HG02610 (cell line): ENCODE measurements at regions not wholly inside any gene's neighbourhood (a gene's known extent, or its start where the extent isn't known, plus 50 kb on each side); places are given as distances from the start of the nearest gene placed in this dataset.

Experiments
- ATAC-seq: cut with Tn5 transposase; IDR thresholded peaks from one replicate; pipeline ENCODE4 v1.9.1; 2021; ENCODE audit warnings: mild to moderate bottlenecking, moderate library complexity; ENCODE audit not compliant: unreplicated experiment

DNA sequence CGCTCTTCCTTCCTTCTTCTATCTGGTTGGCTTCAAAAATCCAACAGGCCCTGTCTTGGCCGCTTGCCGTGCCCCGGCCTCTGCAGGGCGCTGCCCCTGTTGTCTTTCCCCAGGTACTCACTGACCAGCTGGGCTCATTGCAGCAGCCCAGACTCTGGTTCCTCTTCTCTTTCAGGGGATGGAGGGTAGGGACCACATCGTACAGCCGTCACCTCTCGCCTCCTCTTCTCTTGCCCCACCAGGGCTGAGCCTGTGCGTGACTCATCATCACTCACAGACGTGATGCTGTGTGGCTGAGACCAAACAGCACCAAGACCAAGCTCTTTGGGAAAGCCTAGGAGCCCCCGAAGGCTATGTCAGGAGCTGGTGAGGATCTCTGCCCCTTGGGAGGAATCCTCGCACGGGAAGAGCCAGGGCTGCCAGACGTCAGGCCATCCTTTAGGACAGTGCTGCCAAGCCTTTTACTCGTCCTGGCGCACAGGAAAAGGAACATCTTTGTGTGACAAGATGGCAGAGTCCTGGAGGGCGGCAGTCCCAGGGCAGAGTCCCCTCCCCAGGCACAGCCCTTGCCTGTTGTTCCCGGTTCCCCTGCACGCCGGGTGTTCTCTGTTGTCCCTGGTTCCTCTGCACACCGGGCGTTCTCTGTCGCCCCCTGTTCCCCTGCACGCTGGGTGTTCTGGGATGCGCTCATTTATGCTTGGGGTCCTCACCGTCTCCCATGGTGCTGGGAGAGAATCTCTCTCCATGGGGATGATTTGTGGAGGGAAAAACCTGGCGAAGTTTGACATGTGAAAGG, 188.5 kb upstream of the SHH start:
- no peak for ATAC-seq

DNA sequence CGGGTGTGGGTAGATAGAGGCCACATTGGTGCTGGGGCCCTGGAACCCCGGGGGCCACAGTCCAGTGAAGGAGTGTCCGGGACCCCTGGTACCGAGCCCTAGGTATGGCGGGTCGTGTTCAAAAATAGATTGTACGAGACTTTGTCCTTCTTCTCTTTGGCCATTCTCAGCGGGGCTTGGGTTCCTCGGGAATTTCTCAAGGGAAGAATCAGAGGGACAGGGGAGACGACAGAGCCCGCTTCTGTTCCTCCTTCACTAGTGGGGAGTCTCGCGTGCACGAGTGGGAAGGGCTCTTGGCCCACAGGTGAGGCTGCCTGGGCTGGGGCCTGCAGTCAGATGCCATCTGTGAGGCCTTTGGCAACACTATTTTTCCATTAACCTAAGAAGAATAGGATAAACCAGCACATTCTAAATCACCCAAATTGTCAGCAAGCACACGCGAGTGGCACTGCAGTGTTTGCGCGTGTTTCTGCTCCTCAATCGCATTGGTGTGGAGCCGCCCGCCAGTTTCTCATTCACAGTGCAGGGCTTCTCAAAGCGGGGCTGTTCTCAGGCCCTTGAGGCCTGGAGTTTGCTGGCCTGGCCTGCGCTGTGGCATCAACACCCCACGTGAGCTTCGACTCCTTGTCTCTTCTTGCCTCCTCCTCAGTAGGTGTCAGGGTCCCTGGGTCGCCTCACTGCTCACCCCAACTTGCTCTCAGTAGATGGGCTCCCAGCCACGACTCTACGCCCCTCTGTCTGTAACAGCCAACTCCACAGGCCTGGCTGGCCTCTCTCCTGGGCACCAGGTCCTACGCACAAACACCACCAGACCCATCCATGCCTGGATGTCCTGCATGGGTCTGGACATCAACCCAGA, 187.6 kb upstream of the SHH start:
- no peak for ATAC-seq

DNA sequence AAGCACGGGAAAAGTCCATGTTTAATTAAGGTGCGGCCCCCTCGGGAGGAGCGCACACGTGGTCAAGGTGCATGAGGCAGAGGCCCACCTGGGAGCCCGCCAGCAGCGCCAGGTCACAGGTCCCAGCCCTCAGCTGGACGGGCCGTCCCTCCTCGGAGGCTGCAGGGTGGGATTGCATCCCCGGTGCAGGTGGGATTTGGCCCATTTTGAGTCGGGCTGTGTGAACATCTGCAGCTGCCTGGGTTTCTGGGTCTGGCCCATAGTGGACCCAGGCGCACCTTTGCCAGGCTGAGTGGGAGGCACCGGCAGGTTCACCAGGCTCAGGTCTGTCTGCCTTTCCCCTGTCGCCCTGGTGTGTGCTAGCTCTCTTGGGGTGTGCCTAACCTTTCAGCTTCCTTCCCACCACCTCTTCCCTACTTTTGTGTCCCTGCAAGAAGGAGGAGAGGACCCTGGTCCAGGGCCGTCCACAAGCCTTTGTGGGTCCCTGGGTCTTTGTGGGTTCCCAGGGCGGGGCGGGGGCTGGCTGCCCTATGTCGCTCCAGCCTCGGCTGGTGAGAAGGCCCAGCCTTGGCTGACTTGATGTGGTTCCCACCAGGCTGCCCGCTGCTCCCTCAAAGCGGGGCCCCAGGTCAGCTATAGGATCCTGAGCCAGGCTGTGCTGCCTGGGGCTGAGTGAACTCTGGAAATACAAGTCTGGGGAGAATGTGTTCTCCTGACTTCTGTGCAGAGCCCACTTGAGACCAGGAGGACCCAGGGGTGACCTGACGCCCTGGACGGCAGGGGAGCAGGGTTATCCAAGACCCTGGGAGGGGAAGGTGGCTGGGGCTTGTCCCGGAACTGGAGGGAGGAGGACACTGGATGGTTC, 186.7 kb upstream of the SHH start:
- no peak for ATAC-seq

DNA sequence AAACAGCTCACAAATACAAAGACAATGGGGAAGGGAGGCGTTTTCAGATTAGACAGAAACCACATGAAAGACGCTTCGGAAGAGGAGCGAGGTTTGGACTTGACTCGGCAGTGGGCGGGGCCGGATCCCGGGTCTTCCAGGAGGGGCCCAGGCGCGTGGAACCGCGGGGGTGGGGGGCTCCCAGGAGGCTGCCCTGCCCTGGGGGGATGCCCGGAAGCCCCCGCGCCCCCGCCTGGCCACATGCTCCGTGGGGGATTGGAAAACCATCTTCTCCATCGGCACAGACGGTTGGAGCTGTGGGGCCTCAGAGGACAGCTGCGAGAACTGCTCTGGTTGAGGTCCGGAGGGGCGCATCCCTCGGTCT, 186.0 kb upstream of the SHH start:
- no peak for ATAC-seq

DNA sequence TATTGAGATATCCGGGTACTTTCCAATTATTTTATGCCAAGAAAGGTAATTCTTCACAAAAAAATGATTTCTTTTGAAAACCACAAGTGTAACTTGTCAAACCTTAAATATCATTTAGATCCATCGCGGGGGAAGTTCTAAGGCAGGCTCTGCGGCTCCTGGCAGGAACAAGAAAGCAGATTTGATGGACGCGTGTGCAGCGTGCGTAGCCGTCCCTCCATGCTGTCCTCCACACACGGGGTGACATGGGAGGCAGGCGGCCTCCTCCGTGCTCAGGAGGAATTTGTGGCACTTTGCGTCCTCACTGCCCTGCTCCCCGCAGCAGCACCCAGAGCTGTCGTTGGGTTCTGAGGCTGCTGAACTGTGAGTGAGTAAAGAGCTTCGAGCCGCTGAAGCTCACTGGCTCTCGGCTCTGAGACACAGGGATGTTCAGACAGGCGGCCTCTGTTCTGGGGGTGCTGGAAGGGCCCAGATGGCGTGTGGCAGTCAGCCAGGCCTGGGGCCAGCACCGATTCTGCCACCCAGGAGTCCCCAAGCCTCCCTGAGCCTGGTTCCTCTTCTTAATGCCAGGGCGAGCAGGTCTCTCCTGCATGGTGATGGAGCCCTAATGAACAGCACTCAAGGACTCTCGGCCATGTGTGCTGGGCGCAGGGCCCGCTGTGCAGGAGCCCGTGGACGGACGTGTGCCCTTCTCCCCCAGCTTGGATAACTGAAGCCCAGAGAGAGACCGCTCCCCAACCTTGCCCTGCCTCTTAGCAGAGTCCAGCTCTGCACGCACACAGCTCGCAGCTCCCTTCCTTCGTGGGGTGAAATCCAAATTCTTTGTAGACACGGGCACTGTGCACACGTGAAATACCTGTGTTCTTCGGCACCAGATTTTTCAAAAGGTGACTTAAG, 185.4 kb upstream of the SHH start:
- no peak for ATAC-seq

DNA sequence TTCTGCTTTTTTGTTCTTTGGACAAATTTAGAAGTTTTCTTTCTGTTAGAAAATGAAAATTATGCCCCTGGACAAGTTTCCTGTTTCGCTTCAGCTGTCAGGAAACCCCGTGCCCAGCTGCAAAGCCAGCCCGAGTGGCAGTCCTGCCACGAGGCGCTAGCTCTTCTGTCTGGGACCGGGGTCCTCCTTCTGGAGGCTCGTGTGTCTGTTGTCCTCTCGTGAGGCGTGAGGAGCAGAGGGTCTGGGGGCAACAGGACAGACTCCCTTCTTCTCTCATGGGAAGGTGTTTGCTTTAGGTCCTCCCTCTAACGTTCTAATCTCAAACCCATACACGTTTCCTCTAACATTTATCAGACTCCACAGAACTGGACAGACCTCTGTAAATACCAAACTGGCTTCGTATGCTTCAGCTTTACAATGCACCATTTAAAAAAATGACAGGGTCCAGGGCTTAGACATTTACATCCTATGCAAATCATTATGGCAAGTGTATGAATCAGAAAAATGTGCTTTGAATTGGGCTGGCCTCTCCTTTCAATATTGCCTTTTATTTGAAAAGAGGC, 184.5 kb upstream of the SHH start:
- ATAC-seq: no peak

DNA sequence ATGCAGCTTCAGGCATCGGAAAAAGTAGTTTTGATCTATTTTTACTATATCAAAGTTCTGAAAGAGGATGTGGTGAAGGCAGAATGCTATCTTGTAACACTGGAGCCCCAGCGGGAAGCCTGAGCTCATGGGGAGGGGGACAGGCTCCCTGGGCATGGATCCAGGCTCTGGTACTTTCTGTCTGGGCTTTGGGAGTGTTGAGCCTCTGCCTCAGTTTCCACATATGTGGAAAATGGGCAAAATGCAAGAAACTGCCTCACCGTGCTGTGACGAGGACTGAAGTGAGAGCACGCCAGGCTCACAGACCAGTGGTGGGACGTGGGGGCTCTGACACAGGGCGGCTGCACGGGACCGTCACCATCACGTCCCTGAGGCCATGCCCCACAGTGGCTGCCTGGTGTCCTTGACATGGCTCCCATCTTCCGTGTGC, 182.9 kb upstream of the SHH start:
- no peak for ATAC-seq

DNA sequence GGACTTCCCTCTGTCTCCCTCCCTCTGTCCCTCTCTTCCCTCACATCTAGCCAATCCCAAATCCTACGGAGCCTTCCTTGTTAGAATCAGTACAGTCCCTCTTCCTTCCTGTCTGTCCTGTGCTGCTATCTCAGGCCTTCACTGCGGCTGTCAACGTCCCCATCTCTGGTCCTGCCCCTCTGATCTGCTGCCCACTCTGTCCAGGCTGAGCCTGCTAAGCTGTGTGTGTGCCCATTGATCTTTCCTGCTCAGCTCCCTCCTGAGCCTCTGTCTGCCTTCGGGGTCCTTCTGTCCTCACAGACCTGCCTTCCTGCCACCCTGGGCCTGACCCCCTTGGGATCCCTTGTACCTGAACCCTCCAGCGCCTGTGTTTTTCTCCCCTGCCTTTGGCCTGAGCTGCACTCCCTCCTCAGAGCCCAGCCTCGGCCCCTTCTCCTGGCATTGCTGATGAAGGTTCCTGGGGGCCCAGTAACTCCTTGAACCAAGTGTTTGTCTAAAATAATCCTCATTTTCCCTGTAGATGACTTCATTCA, 182.1 kb upstream of the SHH start:
- ATAC-seq: no peak

DNA sequence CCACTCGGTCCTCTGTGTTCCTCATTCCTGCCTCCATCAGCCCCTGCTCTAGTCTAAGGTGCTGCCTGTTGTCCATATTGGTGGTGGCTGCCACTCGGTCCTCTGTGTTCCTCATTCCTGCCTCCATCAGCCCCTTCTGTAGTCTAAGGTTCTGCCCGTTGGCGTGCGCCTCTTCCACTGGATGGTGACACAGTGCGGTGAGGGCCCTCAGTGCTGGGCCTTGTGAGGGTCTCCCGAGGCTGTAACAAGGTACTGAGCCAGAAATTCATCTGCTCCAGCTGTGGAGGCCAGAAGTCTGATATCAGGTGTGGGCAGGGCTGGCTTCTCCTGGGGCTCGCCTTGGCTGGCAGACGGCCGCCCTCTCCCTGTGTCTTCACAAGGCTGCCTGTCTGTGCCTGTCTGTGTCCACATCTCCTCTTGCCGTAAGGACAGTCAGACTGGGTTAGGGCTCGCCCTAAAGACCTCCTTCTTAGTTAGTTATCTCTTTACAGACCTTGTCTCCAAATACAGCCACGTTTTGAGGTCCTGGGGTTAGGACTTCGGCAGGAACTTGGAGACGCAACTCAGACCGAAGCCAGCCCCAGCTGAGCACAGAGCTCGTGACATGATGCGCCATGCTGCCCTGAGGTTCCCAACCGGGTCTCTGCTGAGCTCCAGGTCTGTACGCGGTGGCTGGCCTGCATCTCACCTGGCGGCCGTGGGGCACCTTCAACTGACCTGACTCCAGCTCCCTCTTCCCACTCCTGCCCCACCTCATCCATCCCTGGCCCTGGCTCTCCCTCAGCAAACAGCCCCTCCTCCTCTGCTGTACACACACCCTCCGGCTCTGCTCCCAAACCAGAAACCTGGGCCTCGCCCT, 181.4 kb upstream of the SHH start:
- no peak for ATAC-seq

DNA sequence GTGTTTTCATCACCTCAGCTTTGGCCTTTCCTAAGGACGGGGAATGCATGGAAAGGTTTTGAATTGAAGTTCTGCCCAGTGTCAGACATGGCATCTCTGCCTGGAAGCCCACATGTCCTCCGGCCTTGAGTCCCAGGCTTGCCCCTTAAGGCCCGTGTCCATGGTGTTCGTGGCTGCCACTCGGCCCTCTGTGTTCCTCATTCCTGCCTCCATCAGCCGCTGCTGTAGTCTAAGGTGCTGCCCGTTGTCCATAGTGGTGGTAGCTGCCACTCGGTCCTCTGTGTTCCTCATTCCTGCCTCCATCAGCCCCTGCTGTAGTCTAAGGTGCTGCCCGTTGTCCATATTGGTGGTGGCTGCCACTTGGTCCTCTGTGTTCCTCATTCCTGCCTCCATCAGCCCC, 180.7 kb upstream of the SHH start:
- ATAC-seq: no peak

DNA sequence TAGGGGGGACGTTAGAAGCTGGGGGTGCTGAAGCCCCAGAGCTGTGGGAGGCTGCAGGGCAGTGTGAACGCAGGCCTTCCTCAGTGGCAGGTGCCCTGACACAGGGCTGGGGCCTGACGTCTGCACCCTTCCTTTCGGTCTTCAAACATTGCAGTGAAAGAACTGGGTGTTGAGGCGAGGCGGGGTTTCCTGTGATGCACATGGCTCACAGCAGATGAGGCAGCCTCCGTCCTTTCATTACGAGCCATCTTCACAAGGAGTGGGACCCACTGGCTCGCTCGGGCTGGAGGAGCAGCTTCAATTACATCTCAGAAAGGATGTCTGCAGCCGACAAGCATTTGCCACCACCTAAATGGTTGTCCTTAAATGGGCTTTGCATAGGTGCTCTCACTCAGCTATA, 180.3 kb upstream of the SHH start:
- no peak for ATAC-seq

DNA sequence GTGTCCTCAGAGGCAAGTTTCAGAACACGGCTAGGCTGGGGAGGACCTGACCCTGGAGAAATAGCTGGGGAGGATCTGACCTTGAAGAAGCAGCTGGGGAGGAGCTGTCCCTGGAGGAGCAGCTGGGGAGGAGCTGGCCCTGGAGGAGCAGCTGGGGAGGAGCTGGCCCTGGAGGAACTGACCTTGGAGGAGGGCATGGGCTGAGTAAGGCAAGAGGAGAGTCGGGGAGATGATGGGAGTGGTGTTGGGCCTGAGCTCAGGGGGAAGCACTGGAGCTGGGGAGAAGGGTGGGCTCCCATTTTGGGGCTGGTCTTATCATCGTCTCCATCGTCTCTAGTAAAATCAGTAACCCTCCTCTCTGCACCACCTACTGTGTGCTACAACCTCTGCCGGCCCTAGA, 179.8 kb upstream of the SHH start:
- no peak for ATAC-seq

DNA sequence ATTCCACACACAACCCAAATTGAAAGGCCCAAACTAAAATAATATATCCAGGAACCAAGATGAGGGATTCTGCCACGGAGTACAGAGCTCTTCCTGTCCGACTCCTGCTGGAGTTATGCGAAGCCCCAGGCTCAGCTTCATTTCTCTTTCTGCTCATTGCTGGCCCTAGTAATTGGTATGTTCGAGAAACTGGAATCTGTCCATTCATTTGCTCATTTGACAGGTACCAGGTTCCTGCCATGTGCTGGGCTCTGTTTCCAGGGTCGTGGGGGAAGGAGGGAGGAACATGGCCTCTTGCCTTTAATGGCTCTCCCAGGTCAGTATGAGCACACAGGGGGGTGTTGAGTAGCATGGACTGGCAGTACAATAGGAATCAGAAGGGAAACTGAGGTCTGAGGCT, 179.2 kb upstream of the SHH start:
- no peak for ATAC-seq

DNA sequence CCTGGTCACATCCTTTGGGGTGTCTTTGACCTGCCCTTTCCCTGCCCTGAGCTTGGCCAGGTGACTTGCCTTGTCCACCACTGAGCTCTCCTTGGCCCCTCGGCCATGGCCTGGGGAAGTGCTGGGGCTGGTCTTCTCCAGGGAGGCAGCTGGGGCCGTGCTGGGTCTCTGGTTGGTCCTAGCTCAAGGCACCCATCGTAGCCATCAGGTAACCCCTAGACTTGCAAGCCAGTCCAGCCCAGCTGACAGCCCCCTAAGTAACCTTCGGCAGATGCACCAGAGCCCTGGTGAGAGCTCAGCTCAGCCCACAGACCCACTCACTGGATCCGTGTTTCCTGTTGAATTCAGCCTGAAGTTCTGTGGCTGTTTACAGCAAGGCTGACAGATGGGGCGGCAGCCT, 176.2 kb upstream of the SHH start:
- no peak for ATAC-seq

DNA sequence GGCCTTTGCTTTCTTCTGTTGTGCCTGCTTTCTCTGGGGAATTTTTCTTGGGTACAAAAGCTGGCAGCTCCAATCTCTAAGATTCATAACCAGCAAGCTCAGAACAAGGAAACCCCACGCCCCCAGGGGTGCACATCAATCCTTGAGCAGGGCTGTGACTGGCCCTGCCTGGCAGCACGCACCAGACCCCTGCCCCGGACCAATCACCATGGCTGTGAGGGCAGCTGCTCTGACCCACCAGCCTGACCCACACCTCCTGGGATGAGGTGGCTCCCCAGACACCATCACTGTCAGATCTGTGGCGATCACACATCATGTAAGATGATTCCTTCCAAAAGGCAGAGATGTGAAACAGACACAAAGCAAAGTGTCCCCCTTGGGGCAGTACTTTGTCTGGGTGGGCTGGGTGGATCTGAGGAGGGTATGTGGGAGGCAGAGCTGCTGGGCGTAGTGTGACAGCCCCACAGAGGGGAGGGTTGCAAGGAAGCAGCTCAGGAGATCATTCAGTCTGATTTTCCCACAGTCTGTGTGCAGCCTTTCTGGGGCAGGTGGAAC, 175.5 kb upstream of the SHH start:
- no peak for ATAC-seq

DNA sequence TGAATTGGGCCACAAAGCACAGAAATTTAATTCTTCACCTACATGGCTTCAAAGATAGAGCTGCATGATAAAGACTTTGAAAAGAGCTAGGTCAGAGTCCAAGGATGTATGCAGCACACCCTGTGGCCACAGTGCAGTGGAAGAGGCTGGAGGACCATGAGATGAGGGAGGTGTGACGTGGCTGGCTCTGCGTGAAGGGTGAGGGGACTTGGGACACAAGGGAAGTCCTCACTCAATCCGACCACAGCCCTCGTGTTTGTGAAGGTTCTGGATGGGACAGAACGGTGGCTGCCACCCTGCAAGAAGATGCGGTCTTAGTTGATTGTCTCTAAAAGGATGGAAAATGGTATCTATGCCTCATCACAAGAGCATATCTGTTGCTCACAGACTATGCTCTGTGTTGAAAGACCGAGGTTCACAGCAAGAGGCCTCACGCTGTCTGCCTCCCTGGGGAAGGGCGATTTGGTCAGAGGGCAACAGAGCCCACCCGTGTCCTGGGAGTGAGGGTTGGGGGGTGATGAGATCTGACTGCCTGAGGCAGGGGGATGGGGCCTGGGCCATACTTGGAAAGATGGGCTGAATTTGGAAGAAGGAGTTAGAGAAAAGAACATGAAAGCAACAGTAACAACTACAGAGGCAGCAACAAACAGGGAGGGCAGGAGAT, 174.4 kb upstream of the SHH start:
- ATAC-seq: no peak

DNA sequence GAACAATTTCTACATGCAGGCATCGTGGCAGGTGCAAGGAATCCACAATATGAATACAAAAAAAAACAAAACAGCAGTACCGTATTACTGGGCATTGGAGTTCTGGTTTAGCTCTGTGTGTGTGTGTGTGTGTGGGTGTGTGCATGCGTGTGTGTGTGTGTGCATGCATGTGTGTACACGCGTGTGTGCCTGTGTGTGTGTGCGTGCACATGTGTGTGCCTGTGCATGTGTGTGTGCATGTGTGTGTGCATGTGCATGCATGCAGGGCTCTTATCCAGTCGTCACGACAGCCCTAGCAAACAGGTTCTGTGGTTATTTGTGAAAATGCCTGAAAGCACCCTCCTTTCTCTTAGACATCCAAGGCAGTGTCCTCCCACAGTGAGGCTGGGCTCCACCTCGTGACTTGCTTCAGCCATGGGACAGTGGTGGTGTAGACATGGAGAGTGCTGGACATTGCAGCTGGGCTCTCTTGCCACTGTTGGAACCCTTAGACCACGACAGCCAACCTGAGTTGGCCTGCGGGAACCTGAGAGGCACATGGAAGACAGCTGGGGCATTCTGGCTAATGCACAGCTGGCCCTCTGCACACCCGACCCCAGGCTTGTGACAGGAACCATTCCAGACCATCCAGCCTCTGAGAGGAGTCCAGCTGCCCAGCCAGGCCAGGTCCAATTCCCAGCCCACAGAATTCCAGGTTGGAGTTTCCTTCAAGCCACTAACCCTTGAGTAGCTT, 173.4 kb upstream of the SHH start:
- ATAC-seq: no peak
